Raji (cell line): ENCODE measurements at regions not wholly inside any gene's neighbourhood (a gene's known extent, or its start where the extent isn't known, plus 50 kb on each side); places are given as distances from the start of the nearest gene placed in this dataset.

Experiments used
- POLR2A ChIP-seq: IDR thresholded peaks from 2 replicates; pipeline ENCODE4 v1.6.1; 2011; ENCODE audit warnings: low read depth, low read length, control low read depth; ENCODE audit not compliant: insufficient read depth

DNA sequence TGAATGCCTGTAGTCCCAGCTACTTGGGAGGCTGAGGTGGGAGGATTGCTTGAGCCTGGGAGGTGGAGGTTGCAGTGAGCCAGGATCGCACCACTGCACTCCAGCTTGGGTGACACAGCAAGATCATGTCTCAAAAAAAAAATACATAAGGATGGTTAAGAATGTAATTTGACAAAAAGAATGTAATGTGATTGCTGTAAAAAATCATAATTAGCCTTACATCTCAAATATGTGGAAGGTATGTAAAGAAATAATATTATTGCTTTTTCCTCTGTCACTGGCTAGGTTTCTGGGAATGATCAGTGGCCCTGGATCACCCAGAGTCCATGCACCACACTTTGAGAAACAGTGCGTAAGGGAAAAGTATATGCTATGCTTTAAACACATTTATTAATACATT, 106.1 kb upstream of the C1GALT1C1 start:
- no peak for TF ChIP-seq POLR2A

DNA sequence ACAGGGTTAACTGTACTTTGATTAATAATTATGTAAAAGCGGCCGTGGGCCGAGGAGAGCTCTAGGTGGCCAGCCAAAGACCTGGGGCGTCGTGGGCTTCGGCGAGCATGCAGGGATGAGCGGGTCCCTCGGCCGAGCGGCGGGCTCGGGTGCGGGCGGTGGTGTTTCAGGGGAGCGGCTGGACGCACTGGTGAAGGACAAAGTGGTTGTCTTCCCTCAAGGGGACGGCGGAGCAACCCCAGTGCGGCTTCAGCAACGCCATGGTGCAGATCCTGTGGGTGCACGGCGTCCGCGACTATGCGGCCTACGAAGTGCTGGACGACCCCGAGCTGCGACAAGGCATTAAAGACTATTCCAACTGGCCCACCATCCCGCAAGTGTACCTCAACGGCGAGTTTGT, 103.0 kb upstream of the C1GALT1C1 start:
- no peak for TF ChIP-seq POLR2A

GRCh38 chrX:120732461-120732860, 102.6 kb upstream of the C1GALT1C1 start:
- TF ChIP-seq POLR2A = no peak

DNA sequence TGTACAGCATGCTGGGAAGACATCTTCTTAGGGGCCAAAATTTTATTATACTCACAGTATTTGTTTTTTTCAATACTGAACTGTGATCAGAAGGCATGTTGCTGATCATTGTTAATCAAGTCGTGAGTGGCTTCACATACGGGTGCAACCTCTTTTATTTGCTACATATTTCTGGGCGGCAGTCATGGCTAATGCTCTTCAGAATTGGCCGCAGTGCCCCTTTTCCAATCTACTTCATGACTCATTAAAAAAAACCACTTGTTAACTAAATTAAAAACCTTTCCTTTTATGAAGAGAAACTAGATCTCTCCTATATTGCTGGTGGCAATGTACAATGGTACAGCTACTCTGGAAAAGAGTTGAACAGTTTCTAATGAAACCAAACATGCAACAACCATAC, 101.5 kb upstream of the C1GALT1C1 start:
- no peak for TF ChIP-seq POLR2A

DNA sequence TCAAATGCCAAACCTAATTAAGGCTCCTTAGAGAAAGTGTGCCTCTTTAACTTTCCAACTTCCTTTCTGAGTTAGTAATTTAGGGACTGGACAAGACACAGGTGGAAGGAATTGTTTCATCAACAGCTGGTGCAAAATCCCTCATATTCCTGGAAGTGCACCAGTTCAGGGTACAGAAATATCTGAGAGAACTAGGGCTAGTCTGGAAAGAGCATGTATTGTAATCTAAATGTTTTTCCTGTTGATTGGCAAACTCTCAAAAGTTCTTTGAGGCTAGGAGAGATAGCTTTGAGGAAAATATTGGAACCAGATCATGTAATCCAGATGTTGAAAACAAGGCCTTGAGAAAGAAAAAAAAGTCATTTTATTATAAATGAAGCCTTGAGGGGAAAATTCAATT, 98.1 kb upstream of the C1GALT1C1 start:
- TF ChIP-seq POLR2A = no peak

DNA sequence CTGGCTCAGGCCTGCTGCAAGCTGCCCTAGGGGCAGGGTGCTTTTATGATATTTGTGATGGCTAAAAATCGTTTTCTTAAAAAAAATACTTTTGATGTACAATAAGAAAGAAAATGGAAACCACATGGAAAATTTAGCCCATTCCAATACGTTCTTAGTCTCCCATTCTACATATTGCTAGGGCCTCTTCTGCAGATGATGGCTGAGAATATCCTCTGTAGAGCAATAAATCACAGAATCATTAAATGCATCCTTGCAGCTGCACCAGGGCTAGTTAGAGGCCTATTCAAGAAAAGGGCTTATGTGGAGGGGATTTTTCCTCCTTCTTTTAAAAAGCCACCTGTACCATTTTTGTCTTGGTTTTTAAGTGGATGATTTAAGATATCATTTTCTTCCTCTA, 97.6 kb upstream of the C1GALT1C1 start:
- TF ChIP-seq POLR2A = no peak

DNA sequence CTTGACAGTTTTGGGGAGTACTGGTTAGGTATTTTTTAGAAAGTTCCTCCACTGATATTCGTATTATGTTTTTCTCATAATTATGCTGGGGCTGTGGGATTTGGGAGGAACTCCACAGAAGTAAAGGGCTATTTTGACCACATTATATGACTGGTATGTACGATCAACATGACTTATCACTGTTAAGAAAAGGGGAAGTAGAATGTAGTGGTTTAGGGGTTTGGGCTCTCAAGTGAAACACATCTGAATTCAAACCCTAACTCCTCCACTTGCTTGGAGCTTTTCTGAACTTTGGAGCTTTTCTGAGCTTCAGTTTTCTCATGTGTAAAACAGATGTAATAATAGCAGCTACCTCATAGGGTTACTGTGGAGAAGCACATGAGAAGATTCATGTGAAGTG, 96.4 kb upstream of the C1GALT1C1 start:
- no peak for TF ChIP-seq POLR2A

GRCh38 chrX:120725874-120726273, 96.0 kb upstream of the C1GALT1C1 start:
- no peak for TF ChIP-seq POLR2A

GRCh38 chrX:120719622-120720021, 89.8 kb upstream of the C1GALT1C1 start:
- TF ChIP-seq POLR2A = no peak

DNA sequence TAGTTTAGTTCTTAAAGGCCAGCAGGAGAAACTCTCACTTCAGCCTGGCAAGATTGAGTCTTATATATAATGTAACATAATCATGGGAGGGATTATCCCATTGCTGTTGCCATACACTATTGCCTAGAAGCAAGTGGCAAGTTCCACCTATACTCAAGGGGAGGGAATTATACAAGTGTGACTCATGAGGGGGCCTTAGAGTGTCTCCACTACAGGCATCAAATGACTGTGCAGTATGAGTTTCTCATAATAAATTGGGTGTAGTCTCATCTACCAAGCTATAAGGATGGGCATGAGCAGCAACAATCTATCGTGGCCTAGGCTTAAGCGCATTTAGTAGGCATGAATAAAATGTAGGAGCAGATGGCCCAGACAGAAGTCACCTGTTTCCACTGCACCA, 89.1 kb upstream of the C1GALT1C1 start:
- no peak for TF ChIP-seq POLR2A

GRCh38 chrX:120697053-120697452, 67.2 kb upstream of the C1GALT1C1 start:
- no peak for TF ChIP-seq POLR2A

- TF ChIP-seq POLR2A = no peak
Measured at GRCh38 chrX:120692319-120692718, 62.5 kb upstream of the C1GALT1C1 start.

DNA sequence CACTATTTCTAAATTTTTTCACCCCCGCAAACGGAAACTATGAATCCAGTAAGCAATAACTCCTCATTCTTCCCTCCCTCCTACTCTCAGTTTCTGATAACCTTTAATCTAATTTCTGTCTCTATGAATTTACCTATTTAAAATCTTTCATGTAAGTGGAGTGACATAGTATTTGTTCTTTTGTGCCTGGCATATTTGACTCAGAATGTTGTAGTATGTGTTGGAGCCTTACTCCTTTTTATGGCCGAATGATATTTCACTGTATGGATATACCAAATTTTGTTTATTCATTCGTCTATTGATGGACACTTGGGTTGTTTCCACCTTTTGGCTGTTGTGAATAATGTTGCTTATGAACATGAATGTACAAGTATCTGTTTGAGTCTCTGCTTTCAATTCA, 61.1 kb upstream of the C1GALT1C1 start:
- no peak for TF ChIP-seq POLR2A

GRCh38 chrX:120690344-120690743, 60.5 kb upstream of the C1GALT1C1 start:
- TF ChIP-seq POLR2A = no peak

DNA sequence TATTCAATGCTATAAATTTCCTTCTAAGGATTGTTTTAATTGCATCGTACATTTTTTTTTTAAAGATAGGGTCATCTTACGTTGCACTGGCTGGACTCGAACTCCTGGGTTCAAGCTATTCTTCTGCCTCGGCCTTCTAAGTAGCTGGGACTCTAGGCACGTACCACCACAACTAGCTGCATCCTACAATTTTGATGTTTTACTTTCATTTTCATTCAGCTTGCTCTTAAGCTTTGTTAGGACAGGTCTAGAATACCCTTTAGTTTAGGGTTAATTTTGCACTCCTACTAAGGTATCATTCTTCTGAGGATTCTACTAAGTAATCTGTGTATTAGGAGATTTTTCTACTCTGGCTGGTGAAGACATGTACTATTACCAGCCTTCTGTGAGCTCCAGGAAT, 50.2 kb upstream of the C1GALT1C1 start:
- no peak for TF ChIP-seq POLR2A
